SKM-1 treated with dmso at 0.1 percent for 144 hours (cell line): ENCODE measurements at regions not wholly inside any gene's neighbourhood (a gene's known extent, or its start where the extent isn't known, plus 50 kb on each side); places are given as distances from the start of the nearest gene placed in this dataset.
A peak's percentile ranks its signal among the peaks of the same experiment; 100 is the strongest.

Source experiments
- DNase-seq: peaks from one replicate; lab custom pipeline; 2025; ENCODE audit not compliant: unreplicated experiment; lab: John Stamatoyannopoulos, UW

DNA sequence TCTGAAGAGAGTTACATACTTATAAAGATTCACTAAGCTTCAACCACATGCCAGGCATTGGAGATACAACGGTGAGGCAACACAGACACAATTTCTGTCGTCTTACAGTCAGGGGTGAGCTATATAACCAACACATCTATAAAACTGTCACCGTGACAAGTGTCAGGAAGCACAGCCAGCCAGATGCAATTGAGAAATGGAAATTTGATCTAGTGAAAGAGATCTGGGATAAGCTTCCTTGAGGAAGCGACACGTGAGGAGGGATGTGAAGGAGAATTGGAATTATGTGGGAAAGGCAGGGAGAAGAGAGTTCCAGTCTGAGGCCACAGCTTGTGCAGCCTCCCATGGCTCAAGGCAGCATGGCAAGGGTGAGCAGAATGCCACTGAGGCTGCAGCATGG is 50.9 kb upstream of the ZNF354B start:
- no peak for DNase-seq

DNA sequence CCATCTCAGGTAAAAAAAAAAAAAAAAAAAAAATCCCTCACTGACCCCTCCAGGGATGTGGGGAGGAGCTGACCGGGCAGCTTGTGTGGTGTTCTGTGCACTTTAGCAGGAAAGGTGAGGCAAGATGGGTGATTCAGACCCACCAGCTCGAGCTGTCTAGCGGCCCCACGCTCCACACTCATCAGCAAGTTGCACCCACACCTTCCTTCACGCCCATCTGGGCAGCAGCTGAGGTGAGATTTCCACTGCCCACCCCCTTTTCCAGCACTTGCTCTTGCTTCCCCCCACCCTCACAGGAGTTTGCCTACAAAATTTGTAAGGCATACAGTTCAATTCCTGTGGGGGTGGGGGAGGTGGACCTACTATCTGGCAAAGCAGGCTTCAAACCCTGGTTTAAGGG is 58.7 kb upstream of the ZNF354B start:
- DNase-seq = no peak

DNA sequence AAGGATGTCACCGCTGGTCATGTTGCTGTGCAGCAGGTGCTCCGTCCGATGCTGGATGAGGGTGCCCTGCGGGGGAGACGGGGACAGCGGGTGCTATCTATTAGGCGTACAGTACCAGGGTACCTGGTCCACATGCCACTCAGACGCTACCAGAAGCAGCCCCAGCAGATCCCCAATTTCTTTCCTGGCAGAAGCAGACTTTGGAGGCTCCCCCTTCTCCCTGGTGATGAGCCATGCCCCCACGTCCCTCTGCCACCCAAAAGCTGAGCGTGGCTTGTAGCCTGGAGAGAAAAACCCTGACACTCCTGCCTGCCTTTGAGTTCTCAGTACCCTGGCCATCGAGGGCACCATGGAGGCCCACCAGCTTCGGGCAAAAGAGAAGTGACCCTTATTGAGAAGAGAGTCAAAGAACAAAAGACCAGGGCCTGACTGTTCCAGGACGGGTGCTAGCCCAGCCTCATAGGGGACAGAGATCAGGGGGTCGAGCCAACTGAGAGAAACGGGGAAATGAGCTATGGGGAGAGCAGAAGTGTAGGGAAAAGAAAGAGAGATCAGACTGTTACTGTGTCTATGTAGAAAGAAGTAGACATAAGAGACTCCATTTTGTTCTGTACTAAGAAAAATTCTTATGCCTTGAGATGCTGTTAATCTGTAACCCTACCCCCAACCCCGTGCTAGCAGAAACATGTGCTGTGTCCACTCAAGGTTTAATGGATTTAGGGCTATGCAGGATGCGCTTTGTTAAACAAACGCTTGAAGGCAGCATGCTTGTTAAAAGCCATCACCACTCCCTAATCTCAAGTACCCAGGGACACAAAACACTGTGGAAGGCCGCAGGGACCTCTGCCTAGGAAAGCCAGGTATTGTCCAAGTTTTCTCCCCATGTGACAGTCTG is 62.0 kb upstream of the ZNF354B start:
- DNase-seq = no peak

DNA sequence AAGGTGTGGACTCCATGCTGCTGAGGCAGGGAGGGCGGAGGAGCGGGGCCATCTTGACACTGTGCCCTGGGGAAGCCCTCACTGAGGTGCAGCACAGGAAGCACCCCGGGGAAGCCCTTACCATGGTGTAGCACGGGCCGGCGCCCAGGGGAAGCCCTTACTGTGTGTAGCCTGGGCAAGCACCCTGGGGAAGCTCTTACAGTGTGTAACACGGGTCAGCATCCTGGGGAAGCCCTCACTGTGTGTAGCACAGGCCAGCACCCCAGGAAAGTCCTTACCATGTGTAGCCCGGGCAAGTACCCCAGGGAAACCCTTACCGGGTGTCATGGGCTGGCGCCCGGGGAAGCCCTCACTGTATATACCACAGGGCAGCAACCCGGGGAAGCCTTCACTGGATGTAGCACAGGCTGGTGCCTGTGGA is 62.6 kb upstream of the ZNF354B start:
- DNase-seq = no peak

DNA sequence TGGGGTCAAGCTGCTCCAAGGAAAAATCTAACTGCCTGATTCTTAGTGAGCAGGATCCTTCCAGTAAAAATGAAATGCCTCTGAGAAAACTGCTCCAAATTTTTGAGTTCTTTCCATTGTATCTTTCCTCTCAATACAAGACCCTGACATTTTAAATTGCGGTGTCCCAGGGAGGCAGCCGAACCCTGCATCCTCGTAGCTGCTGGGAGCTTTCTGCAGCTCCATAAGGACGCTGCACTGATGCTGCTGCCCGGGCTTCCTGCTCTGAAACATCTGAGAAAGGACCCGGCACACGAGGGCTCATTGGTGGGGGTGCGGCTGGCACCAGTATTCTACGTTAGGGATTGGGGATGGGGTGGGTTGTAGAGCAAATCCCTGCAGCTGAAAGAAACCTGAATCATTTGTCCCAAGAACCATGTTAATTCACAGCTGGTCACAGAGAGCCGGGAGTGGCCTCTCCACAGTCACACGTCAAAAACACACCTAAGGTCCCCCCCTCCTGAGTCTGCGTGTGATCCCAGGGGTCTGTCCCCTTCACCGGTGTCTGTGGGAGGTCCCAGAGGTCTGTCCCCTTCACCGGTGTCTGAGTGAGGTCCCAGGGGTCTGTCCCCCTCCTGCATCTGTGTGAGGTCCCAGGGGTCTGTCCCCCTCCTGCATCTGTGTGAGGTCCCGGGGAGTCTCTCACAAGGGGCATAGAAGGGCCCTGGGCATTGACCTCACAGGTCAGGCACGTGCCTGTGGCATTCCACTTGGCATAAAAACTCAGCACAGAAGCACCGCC is 63.4 kb upstream of the ZNF354B start:
- no peak for DNase-seq

DNA sequence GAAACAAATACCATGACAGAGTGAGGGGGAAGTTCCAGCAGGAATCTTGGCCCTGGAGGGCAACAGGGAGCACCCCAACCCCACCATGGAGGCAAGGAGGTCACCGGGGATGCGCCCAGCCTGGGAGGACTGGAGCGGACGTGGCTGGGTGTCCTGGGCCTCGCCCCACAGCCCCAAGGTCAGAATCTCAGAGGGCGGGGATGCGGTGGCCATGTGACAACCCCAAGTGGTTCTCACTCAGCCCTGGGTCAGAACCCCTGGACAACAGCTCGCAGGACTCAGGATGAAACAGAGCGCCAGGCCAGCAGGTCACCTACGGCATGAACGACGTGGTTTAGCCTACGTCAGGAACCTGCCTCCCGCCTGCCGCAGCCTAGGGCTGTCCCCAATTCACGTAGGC is 64.0 kb upstream of the ZNF354A start:
- no peak for DNase-seq

DNA sequence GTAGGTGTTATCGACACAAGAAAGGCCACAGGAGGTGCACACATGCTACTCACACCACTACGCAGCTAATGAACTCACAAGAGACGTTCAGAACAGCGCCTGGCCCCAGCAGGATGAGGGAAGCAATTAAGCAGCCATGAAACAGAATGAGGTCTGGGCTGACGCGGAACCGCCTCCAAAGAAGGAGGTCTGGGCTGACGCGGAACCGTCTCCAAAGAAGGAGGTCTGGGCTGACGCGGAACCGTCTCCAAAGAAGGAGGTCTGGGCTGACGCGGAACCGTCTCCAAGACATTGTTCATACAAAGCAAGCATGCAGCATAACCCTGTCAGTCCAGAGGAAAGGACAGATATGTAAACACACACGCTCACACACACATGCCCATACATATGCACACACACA is 63.2 kb upstream of the ZNF354A start:
- DNase-seq = no peak

DNA sequence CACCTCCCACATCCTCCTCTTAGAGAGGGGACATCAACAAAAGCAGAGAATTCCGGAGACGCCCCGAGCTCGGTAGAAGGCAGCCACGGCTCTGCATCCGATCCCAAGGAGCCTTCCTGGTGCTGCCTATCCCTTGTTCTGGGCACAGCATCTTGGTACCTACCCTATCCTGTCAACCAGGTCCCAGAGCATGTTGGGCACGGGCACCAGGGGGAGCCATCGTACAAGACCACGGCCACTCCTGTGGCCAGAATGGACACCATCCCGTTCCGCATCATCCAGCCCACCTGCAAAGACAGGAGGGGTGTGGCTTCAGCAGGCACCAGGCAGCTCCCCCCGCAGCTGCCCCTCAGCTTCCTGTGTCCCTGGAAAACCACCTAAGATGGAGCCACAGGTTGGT is 62.7 kb upstream of the ZNF354A start:
- DNase-seq = peak; percentile 13

DNA sequence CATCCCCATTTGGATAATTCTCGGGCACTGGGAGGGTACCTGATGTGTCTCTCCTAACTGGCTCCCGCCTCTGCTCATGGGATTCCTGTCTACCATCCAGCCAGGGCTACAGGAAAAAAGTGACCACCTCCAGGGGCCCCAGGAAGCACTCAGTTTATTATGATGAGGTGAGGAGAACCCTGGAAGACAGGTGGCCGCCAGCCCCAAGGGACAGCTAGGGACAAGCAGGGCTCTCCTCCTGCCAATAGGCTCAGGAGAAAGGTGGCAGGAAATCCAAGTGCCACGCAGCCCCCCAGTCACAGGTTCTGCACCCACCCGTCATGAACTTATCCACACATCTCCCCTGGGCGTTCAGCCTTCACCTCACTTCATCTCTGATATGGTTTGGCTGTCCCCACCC is 61.5 kb upstream of the ZNF354A start:
- DNase-seq = no peak

DNA sequence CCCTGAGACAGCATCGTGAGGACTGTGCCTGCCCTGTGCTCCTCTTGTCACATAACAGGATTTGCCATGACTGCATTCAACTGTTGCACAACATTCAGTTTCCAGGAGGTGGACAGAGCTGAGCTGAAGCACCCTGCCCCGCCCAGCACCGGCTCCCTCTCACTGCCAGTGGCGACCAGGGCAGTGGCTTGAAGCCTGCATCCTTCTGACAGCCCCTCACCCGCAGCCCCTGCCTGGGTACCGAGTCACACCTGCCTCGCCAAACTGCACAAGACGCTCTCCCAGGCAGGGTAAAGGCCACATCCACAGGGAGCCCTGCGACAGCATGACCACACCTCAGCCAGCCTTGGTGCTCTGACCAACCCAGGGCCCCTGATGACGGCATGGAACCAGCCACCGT is 59.9 kb upstream of the ZNF354A start:
- DNase-seq = peak; percentile 60

DNA sequence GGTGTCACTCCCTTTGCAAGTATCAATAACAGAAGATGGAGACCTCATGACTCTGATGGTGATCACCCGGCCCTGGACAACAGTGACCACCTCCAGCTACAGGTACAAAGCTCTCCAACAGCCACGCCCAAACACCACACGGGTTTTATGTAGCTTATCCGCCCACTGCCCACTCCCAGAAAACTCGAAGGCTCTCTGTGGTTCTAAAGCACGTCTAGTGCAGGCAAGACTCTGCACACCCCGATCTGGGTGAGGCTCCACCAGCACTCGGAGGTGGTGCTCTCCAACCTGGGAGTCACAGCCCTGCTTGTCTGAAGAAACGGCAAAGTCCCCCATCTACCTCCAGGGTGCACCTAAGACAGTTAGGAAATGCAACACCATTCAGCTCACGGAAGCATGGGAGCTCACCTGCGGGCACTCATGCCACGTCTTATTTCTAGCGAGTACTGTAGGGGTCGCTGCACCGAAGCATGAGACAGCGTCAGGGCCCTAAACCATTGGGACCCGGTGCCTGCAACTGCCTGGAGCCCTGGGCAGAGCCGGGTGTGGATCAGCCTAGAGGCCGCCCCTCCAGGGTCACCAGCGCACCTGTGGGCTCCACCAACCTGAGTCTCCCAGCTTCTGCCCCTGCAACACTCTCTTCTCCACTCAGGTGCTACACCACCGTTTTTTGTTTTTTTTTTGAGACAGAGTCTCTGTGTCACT is 58.1 kb upstream of the ZNF354A start:
- DNase-seq = no peak

DNA sequence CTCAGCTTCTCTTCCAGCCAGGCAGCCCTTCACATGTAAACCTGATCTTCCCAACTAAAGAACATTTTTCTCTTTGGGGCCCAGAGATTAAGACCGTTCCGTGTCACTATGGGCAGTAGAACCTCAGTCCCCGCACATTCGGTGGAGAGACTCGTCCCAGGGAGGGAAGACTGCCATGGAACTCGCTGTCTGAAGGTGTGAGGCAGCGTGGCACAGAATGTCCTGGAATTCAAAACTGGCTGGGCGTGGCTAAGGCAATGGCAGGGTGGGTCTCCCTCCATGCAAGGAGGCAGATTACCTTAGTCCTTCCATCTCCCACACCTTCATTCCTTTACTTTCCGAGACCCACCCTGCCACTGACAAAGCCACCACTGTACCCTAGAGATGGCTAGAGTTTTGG is 57.4 kb upstream of the ZNF354A start:
- no peak for DNase-seq

DNA sequence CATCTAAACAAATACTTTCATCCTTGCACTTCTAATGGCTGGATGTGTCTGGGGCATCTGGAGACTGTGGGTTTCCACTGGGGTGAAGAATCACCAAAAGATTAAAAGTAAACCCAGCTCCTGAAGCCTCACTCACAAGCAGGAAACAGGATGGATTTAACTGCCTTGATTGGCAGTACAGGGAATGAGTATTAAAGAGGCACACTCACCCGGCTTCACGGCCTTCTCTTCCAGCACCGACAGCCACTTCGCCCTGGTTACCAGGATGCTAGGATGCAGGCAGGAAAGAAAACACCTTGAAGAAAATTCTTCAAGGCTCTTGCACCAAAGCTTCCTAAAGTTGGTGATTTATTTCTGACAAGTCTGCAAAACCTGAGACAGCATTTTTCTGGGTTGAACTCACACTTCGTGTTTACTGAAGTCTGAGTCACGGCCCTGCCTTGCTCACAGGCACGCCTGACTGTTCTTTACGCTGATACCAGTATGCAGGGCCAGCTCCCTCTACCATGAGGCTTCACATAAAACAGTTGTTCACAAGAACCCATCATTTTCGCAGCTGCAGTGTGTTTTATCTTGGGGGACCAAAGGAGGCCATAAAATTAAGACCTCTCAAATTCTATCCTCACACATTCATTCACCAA is 56.5 kb upstream of the ZNF354A start:
- no peak for DNase-seq

DNA sequence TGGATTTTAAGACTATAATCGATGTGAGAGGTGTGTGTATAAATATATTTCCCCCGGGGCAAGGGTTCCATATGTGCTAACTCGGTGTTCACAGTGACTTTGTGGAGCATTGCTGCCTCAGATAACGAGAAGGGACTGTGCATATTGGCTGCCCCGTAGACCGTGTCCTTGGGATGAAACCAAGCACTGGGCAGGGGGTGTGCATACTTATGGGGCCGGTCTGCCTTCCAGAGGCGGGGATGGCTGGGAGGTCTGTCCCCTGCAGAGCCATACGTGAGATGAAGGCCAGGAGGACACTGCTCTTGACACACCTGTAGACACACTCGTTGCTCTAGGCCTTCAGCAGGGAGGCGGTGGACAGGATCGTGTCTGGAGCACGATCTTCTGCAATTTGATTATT is 56.0 kb upstream of the ZNF354A start:
- DNase-seq = no peak

DNA sequence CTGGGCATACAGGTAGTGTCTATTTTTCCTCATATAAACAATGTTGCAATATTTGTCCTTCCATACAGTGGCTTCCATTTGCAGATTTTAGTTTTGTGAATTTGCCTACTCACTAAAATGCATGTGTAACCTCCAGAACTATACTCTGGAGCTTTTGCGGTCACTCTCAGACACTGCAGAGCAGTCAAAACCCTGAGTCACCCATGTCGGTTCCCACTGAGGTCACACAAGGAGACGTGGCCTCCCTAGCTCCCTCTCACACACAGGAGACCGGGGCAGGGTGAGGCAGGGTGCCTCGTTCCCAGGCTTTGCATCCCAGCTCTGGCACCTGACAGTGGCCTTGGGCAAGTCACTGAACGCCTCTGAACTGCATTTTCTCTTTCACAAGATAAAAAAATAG is 55.5 kb upstream of the ZNF354A start:
- peak; percentile 81 for DNase-seq

DNA sequence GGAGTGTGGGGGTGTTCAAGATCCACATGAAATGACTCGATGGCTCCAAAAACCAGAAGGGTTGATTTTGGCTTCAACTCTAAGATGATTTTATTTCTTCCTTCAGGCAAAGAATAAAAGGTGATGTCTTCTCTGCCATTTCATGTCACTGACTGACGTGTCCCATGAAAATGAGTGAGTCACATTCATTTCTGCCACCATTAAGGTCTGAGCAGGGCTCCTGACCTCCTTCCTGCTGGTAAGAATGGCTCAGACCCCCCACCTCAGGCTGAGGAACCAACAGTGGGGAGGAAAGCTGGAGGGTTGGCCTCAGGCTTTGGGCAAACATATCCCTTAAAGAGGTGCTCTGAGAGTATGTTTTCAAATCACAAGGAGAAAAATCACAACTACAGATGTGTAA is 53.9 kb upstream of the ZNF354A start:
- DNase-seq = no peak

DNA sequence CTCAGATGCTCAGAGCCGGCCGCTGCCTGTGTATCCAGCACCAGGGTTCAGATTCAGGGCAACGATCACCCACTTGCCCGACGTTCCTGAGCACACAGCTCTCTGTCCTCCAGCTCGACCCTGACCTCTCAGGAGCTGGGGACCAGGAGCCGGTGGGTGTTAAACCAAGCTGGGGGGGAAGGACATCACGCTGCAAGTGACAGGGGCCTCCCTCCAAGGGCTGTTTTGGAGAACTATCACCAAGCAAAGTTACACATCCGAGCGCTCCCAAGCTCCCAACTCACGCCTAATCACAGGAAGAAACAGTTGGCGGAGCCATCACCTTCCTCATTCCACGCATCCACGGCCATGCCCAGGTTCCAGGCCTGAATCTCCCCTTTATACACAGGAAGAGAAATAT is 51.5 kb upstream of the ZNF354A start:
- DNase-seq = no peak

DNA sequence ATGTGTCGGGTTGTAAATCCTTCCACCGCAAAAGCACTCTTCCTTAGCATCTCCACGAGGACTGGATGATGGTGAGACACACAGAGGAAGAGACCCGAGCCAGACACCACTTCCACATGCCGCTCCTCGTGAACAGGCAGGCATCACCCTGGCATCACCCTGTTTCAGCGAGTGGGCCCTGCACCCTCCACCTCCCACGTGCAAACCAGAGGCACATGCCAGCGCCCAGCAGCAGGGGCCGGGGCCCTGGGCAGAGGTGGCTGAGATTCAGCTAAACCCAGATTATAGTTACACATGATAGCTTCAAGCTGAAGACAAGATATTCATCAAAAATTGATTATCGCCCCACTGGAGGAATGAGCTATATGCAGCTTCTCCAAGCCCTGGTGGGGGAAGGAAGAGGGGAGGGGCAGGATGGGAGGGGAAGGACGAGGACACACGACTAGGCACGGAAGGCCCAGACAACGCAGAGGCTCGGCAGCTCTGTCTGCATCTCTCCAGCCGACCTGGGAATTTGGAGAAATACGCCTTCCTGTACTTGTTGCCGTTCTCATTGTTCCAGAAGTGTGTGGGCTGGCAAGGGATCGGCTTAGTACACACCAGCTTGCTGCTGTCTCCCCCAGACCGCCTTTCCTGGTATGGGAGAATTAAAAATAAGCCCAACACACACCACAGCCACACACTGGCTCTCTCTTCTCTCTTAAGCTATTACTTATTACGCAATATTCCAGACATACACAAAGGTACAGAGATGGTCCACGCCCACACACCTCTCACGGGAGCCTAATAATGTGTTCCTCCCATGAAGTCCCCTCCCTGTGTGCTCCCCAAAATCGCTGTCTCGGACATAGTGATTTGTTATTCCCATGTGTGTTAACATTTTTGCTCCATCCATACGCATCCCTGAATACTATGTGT is 50.4 kb upstream of the ZNF354A start:
- DNase-seq = no peak
